NCI-H345 treated with DMSO at 0.1 percent for 48 hours (cell line): ENCODE measurements at regions not wholly inside any gene's neighbourhood (a gene's known extent, or its start where the extent isn't known, plus 50 kb on each side); places are given as distances from the start of the nearest gene placed in this dataset.

Experiments used
- DNase-seq: peaks from one replicate; lab custom pipeline; 2025; ENCODE audit not compliant: unreplicated experiment; lab: John Stamatoyannopoulos, UW

DNA sequence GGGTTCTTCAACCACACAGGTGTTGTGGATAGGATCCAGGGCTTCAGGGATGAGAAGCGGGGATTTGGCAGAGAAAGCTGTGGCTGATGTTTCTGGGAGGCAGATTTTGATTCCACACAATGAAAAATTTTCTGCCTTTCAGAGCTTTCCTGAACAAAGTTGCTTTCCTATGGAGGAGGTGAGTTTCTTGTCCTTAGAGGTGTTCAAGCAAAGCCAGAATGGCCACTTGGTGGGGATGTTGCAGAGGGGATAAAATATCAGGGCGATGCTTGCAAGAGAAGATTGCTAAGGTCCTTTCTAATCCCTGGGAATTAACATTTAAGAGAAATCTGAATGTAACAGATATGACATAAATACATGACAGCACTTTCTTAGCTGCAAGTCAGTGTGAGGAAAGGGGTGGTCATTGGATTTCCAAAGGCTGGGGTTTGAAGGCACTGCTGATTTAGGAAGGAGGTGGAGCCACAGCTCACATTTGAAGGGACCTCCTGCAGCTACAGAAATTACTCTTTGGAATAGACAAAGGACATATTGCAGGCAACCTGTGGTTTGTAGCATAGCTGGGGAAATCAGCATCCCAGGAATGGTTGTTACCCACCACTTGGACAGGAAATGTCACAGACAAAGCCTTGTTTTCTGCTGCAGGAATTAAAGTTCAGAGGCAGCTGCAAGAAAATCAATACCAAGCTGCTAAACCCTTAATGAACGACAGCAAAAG lies 271.1 kb upstream of the CHD6 start:
- DNase-seq: no peak

GRCh38 chr20:41888434-41888833 lies 270.3 kb upstream of the CHD6 start:
- DNase-seq: no peak

DNA sequence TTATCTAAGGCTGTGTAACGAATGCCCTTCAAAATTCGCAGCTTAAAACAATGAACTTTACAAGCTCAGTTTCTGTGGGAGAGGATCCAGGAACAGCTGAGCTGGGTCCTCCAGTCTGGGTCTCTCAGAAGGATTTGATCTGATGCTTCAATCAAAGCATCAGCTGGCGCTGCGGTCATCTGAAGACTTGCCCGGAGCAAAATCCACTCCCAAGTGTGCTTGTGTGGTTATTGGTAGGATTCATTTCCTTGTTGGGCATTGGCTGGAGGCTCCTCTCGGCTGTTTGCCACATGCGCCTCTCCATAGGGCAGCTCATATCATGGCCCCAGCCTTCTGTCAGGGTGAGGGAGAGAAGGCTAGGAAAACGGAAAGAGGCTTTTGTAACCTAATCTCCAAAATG lies 269.3 kb upstream of the CHD6 start:
- no peak for DNase-seq

DNA sequence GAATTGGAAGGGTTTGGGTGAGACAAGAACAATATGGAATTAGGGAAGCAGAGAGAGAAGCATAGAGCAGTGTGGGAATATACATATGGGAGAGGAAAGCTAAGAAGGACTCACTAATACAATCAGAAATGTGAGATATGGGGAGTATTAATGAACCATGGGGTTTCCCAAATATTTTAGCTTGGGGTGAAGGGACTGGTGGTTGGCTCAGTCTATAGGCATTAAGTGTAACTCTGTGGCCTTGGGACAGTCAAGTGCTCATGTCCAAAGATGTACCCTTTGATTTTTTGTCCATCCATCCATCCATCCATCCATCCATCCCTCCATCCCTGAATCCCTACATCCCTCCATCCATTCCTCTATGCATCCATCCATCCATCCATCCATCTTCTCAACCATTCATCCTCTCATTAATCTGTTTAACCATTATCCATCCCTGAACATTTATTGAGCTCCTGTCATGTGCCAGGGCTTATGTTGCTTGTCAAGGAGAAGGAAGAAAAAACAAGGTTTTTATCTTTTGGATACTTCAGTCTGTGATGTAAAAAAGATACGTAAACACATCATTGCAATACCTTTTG lies 263.4 kb upstream of the CHD6 start:
- no peak for DNase-seq

- no peak for DNase-seq
Measured at GRCh38 chr20:41879123-41879522, 260.9 kb upstream of the CHD6 start.

GRCh38 chr20:41877911-41878310 lies 259.7 kb upstream of the CHD6 start:
- DNase-seq: no peak

DNA sequence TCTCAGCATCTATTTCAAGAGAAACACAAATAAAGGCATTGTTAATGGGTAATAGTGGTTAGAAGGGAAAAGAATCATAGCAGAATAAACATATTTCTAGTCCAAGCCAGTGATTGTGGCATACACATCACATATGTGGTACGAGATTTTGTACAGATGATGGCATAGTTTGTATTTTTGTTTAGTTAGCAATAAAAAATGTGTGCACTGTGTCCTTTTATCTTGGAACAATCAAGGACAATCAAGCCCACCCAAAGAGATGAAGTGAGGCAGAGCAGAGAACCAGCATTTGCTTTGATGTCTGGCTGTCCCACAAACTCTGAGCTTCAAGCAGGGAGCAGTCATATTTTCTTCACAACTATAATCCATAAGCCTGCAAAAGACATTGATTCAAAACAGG lies 256.5 kb upstream of the CHD6 start:
- peak; percentile 74 for DNase-seq

GRCh38 chr20:41872930-41873329 lies 254.8 kb upstream of the CHD6 start:
- DNase-seq: no peak

DNA sequence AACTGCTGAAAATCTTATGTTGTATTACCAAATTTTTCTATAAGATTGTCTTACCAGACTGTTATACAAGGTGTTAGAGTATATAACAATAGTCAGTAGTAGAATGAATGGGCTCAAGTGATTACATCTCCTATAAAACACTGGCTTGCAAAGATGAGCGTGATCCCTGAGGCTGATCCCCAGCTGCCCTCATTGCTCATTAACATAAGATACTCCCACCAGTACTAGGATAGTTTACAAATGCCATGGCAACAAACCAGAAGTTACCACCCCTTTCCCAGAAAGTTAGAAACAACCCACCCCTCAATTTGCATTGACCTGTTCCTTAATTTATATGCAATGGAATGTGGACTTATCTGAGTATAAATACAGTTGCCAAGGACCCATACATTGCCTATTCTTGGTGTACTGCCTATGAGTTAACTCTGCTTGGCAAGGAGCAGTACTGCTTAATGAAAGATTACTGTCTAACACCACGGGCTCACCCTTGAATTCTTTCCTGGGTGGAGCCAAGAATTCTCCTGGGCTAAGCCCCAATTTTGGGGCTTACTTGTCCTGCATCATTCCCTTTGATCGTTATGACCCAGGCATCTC lies 252.8 kb upstream of the CHD6 start:
- DNase-seq: no peak

GRCh38 chr20:41869261-41869660 lies 251.1 kb upstream of the CHD6 start:
- no peak for DNase-seq

- no peak for DNase-seq
Measured at GRCh38 chr20:41865938-41866337, 247.8 kb upstream of the CHD6 start.

- no peak for DNase-seq
Measured at GRCh38 chr20:41862476-41862875, 244.3 kb upstream of the CHD6 start.

DNA sequence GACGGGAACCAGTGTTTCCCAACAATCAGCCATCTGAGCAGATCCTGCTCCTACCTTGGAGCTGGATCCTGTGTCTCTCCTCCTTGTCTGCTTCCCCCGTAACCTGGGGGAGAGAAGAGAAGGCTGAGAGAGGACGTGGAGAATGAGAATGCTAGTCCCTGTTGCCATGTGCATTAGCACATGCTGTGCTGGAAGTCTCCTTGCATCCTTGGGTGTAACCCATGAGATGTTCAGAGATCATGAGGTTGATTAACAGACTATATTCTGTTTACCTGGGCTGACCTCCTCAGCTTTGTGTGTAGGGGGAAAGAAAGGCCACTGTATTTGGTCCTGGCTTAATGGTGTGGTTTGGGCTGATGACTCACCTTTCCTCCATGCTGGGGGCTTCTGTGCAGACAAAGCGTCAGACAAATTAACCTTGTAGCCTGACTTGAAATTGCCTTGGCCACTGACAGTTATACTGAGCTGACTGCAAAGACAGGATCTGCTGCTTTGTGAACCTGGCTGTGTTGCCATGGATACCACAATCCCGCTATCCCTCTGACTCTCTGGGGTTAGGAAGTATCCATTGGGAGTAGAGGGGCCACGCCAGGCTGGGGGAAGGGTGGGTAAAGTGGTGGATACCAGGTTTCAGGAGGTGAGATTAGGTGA lies 243.7 kb upstream of the CHD6 start:
- no peak for DNase-seq

- no peak for DNase-seq
Measured at GRCh38 chr20:41854765-41855164, 236.6 kb upstream of the CHD6 start.

DNA sequence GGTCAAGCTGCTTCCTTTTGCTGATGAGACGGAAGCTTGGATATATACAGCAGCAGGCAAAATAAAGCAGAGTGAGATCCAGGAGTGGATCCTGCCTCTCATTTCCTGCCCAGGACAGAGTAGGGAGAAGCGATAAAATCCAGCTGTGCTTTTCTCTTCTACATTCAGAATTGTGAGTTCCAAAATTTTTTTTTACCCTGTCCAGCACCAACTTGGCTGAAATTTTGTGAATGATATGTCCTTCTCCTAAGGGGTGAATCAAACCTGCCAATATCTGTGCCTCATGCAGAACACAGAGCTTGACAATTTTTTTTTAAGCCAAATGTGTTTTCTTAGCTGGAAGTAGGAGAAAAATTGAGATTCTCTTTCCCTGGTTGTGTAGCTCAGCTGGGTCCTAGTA lies 235.6 kb upstream of the CHD6 start:
- DNase-seq: no peak

DNA sequence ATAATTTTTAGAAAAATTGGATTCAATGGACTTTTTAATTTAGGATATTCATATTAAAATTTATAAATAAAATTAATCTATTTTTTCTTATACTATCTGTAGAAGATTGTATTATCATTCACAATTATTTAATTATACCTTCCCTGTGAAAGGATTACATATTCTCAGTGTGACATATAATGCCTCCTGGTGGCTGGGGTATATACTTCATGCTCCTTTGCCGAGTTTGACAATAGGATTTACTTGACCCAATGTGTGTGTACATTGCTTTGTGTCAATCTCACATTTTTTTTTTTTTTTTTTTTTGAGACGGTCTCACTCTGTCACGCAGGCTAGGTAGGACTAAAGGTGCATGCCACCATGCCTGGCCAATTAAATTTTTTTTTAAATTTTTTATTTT lies 230.0 kb upstream of the CHD6 start:
- no peak for DNase-seq

- no peak for DNase-seq
Measured at GRCh38 chr20:41837669-41838224, 219.6 kb upstream of the CHD6 start.

DNA sequence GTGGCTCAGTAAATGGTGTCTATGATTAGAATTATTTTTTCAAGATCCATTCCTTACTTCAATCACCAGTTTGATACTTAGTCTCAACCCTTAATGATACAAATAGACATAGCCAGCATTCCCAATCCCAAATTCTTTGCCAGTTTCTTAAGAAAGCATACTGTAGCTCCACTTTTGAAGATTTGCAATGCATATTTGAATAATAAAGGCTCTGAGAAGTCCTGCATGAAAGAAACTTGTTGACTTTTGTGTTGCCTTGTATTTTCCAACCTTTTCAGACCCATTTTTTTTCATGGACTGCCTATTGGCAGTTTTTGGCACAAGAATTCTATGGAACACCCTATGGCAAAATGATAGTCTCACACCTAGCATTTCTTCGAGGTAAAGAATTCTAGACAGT lies 215.6 kb upstream of the CHD6 start:
- DNase-seq: no peak

GRCh38 chr20:41830702-41831101 lies 212.5 kb upstream of the CHD6 start:
- DNase-seq: no peak

GRCh38 chr20:41819436-41819835 lies 201.3 kb upstream of the CHD6 start:
- DNase-seq: no peak

GRCh38 chr20:41818991-41819390 lies 200.8 kb upstream of the CHD6 start:
- no peak for DNase-seq

GRCh38 chr20:41818369-41818768 lies 200.2 kb upstream of the CHD6 start:
- no peak for DNase-seq
